SK-N-SH treated with all-trans-retinoic acid at 6 μM for 48 hours (cell line): ENCODE measurements at regions not wholly inside any gene's neighbourhood (a gene's known extent, or its start where the extent isn't known, plus 50 kb on each side); places are given as distances from the start of the nearest gene placed in this dataset.
"Not testable (repeated sequence)": the region's sequence is repeated elsewhere in the genome, so short reads cannot be mapped to it uniquely, and the experiment has no call there.

Source experiments
- BACH2 ChIP-seq: fragments of 250-450 bp; sonication (Bioruptor Pico); IDR thresholded peaks from 2 replicates; pipeline ENCODE4 v1.9.0; 2021; ENCODE audit warnings: mild to moderate bottlenecking, borderline replicate concordance
- CREB5 ChIP-seq: fragments of 250-450 bp; sonication (Bioruptor Pico); IDR thresholded peaks from 2 replicates; pipeline ENCODE4 v1.5.1; 2020; ENCODE audit warnings: low read depth, mild to moderate bottlenecking, moderate library complexity
- CSDC2 ChIP-seq: fragments of 250-450 bp; sonication (Bioruptor Pico); IDR thresholded peaks from 2 replicates; pipeline ENCODE4 v1.5.0; 2020; ENCODE audit warnings: mild to moderate bottlenecking, moderate library complexity
- OSR1 ChIP-seq: fragments of 250-450 bp; sonication (Bioruptor Pico); IDR thresholded peaks from 2 replicates; pipeline ENCODE4 v1.8.0; 2022; ENCODE audit warnings: moderate library complexity, mild to moderate bottlenecking, inconsistent platforms
- PATZ1 ChIP-seq: fragments of 250-450 bp; sonication (Bioruptor Pico); IDR thresholded peaks from 2 replicates; pipeline ENCODE4 v1.8.0; 2020; ENCODE audit warnings: mild to moderate bottlenecking, moderate library complexity, borderline replicate concordance
- RARB ChIP-seq: fragments of 250-450 bp; sonication (Bioruptor Pico); IDR thresholded peaks from 2 replicates; pipeline ENCODE4 v1.8.0; 2021; ENCODE audit warnings: mild to moderate bottlenecking, moderate library complexity
- TOX ChIP-seq: fragments of 250-450 bp; sonication (Bioruptor Pico); IDR thresholded peaks from 2 replicates; pipeline ENCODE4 v1.8.0; 2021; ENCODE audit warnings: mild to moderate bottlenecking, moderate library complexity, borderline replicate concordance
- ZC3H10 ChIP-seq: fragments of 250-450 bp; sonication (Bioruptor Pico); IDR thresholded peaks from 2 replicates; pipeline ENCODE4 v1.5.1; 2021; ENCODE audit warnings: mild to moderate bottlenecking, moderate library complexity

- not testable (repeated sequence) for TF ChIP-seq ZC3H10, BACH2, PATZ1, CREB5, CSDC2, TOX, RARB, OSR1 (CRISPR knock-in tag)
These were observed 753.0 kb downstream of the SPATA31A1 start for GRCh38 chr9:40108465-40108864.
